ENCODE measurements at regions not wholly inside any gene's neighbourhood (a gene's known extent, or its start where the extent isn't known, plus 50 kb on each side); places are given as distances from the start of the nearest gene placed in this dataset.

DNA sequence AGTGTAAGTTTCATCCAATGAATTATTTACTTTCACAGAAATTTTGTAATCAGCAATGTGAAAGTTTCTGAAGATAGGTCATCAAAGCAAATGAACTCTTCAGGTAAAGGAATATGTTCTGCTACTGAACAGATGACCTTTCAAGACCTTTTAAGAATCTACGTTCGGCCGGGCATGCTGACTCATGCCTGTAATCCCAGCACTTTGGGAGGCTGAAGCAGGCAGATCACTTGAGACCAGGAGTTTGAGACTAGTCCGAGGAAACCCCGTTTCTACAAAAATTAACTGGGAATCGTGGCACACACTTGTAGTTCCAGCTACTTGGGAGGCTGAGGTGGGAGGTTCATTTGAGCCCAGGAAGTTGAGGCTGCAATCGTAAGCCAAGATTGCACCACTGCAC, 578.4 kb upstream of the COX7C start:
- no peaks in the 10 kb centered on the region for H3K4me1 Mint-ChIP-seq
- H3K9me3 Mint-ChIP-seq (ENCODE audit: low read depth), result peaks cover 5% of the 10 kb centered on the region
- no peaks in the 10 kb centered on the region for H3K27me3 Mint-ChIP-seq
- H3K4me3 Mint-ChIP-seq, result no peak overlapping the region
- H3K27ac Mint-ChIP-seq, result no peak overlapping the region
- CTCF ChIA-PET, result no interaction called here
- no peaks in the 10 kb centered on the region for H3K36me3 Mint-ChIP-seq
- DNase-seq (no peak), ATAC-seq (no peak)

DNA sequence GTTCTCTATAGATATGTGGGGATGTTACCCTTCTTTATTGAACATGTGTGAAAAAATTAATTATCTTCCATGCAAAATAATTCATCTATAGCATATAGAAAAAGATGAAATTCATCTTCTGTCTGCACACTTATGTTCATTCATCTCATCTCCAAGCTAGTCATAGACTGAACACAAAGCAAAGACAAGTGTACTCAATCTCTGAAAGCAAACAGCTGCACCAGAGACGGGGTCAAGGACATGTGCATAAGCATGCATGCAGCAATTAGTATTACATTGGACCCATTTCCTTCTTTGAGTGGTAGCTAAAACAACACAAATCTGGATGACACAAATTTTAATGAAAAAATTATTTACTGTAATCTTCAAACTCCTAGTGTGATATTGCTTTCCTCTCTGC, 547.0 kb upstream of the COX7C start:
- ATAC-seq, result no peak
- Mint-ChIP-seq H3K27ac (no peak overlapping the region), H3K4me1 (no peaks in the 10 kb centered on the region), H3K36me3 (no peaks in the 10 kb centered on the region), H3K4me3 (no peak overlapping the region), H3K27me3 (no peaks in the 10 kb centered on the region), H3K9me3 (ENCODE audit: low read depth) (peaks cover 2% of the 10 kb centered on the region)
- DNase-seq, result no peak
- CTCF ChIA-PET, result no interaction called here

DNA sequence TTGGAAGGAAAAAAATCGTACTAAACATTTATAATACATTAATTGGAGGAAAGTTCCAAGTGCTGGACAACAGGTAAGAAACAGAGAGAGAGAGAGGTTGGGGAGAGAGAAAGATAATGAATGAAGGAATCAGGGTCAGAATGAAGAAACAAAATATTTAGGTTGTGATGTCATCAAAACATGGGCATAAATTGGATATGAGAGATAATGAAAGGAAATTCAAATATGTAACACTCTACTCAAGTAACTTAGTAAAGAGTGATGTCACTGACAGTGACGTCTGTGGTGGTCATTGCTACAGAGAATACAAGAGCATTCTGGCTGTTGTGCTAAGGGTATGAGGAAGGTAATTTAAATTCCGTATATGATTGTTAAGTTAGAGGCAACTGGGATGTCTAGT, 543.4 kb upstream of the COX7C start:
- CTCF ChIA-PET, result no interaction called here
- ATAC-seq (no peak), DNase-seq (no peak)
- Mint-ChIP-seq H3K36me3 (no peaks in the 10 kb centered on the region), H3K4me3 (no peak overlapping the region), H3K27ac (no peak overlapping the region), H3K9me3 (ENCODE audit: low read depth) (no peaks in the 10 kb centered on the region), H3K4me1 (no peaks in the 10 kb centered on the region), H3K27me3 (no peaks in the 10 kb centered on the region)

DNA sequence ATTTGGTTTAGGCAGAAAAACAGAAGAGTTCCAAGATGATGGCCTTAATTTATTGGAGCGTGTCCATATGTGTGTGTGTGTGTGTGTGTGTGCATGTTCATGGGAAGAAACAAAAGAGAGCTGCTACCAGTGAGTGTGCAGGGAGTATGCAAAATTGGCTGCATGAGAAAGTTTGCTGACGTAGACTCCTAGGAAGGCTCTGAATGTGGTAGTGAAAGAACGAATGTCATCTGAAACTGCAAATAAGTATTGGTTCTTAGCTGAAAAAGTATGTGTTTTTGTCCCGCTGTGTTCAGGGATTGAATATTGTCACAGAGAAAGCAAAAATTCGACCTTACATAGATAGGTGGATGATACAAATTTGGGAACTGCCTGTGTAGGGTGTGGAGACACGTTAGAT, 542.6 kb upstream of the COX7C start:
- no peak overlapping the region for H3K4me3 Mint-ChIP-seq
- H3K9me3 Mint-ChIP-seq (ENCODE audit: low read depth), result no peaks in the 10 kb centered on the region
- CTCF ChIA-PET, result no interaction called here
- ATAC-seq (no peak), DNase-seq (no peak)
- H3K36me3 Mint-ChIP-seq, result no peaks in the 10 kb centered on the region
- no peaks in the 10 kb centered on the region for H3K27me3 Mint-ChIP-seq
- H3K27ac Mint-ChIP-seq, result no peak overlapping the region
- no peaks in the 10 kb centered on the region for H3K4me1 Mint-ChIP-seq

DNA sequence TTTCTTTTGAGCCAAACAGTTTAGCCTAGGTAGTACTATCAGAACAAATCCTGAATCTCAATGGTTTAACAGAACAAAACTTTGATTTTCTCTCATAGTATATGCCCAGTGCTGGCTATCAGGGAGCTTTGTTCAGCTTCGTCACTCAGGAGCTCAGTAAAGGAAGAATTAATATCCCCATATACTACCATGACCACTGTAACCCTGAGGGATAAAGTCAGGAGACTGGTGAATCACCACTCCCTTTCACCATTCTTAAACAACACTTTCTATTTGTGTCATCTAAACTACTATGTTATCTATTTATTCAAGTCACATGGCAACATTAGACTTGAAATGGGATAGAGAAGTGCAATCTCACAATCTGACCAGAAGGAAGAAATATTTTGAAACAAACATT, 522.6 kb upstream of the COX7C start:
- H3K27ac Mint-ChIP-seq, result no peak overlapping the region
- H3K9me3 Mint-ChIP-seq (ENCODE audit: low read depth), result peaks cover 2% of the 10 kb centered on the region
- no peak for DNase-seq
- H3K36me3 Mint-ChIP-seq, result no peaks in the 10 kb centered on the region
- H3K27me3 Mint-ChIP-seq, result no peaks in the 10 kb centered on the region
- no peak for ATAC-seq
- H3K4me1 Mint-ChIP-seq, result no peaks in the 10 kb centered on the region
- CTCF ChIA-PET, result no interaction called here
- no peak overlapping the region for H3K4me3 Mint-ChIP-seq

DNA sequence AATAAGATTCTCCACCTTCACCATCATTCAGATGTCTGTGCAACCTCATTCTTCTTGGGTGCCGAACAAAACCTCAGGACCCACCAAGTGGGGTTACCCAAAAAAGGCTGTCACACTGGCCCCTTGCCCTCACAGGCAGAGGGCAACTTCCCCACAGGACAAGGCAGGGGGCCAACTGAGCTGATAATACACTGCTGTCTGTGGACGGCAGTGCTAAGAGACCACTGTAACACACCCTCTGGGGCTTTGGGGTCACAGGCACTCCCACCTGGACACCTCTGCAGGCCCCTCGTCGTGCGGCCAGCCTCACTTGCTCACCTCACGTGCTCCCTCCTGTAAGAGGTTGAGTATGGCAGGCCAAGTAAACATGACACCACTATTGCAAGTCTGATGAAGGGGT, 515.8 kb upstream of the COX7C start:
- no peak overlapping the region for H3K4me3 Mint-ChIP-seq
- ATAC-seq (no peak), DNase-seq (no peak)
- H3K36me3 Mint-ChIP-seq, result no peaks in the 10 kb centered on the region
- H3K9me3 Mint-ChIP-seq (ENCODE audit: low read depth), result peaks cover 2% of the 10 kb centered on the region
- CTCF ChIA-PET, result no interaction called here
- no peaks in the 10 kb centered on the region for H3K4me1 Mint-ChIP-seq
- no peak overlapping the region for H3K27ac Mint-ChIP-seq
- H3K27me3 Mint-ChIP-seq, result no peaks in the 10 kb centered on the region

DNA sequence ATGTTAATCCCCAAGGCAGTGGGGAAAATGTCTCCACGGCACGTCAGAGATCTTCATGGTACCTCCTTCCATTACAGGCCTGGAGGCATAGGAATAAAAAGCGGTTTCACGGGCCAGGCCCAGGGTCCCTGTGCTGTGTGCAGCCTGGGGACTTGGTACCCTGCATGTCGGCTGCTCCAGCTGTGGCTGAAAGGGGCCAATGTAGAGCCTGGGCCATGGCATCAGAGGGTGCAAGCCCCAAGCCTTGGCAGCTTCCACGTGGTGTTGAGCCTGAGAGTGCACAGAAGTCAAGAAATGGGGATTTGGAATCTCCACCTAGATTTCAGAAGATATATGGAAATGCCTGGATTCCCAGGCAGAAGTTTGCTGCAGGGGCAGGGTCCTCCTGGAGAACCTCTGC, 508.9 kb upstream of the COX7C start:
- H3K9me3 Mint-ChIP-seq (ENCODE audit: low read depth), result no peaks in the 10 kb centered on the region
- H3K27ac Mint-ChIP-seq, result no peak overlapping the region
- CTCF ChIA-PET, result no interaction called here

DNA sequence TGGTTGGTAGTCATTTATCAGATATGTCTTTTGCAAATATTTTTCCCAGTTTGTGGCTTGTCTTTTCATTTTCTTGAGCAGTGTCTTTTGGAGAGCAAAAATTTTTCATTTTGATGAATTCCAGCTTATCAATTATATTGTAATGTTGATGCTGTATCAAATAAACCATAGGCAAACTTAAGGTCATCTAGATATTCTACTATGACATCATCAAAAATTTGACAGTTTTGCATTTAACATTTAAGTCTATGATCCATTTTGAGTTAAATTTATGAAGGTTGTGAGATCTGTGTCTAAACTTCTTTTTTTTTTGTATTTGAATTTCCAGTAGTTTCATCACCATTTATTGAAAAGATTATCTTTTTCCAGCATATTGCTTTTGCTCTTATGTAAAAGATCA, 505.5 kb upstream of the COX7C start:
- DNase-seq, result no peak
- CTCF ChIA-PET, result no interaction called here
- no peaks in the 10 kb centered on the region for H3K36me3 Mint-ChIP-seq
- H3K27ac Mint-ChIP-seq, result no peak overlapping the region
- no peak overlapping the region for H3K4me3 Mint-ChIP-seq
- no peaks in the 10 kb centered on the region for H3K4me1 Mint-ChIP-seq
- ATAC-seq, result no peak
- H3K27me3 Mint-ChIP-seq, result no peaks in the 10 kb centered on the region
- no peaks in the 10 kb centered on the region for H3K9me3 Mint-ChIP-seq (ENCODE audit: low read depth)

More for the DNA sequence above, 508.9 kb upstream of the COX7C start:
- no peak for DNase-seq
- Mint-ChIP-seq H3K36me3 (no peaks in the 10 kb centered on the region), H3K27me3 (no peaks in the 10 kb centered on the region), H3K4me3 (no peak overlapping the region), H3K4me1 (no peaks in the 10 kb centered on the region)
- ATAC-seq, result no peak

DNA sequence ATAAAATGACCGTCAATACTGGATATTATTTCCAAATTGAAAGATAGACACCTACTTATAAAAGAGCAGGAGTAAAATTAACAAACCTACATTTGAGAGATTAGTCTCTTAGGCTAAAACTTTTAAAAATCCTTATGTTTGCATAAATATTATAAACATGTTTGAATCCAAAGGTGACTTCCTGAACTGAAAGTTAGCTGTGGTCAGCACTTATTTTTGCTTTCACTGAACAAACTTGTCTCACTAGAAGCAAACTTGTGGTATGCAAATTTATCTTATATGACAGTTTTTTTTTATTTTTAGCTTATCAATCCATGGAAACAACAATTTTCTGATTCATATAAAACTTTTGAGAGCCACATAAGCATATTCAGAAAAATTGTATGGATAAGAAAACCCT, 502.6 kb upstream of the COX7C start:
- Mint-ChIP-seq H3K27ac (no peak overlapping the region), H3K4me1 (no peaks in the 10 kb centered on the region), H3K36me3 (no peaks in the 10 kb centered on the region), H3K4me3 (no peak overlapping the region), H3K27me3 (no peaks in the 10 kb centered on the region), H3K9me3 (ENCODE audit: low read depth) (no peaks in the 10 kb centered on the region)
- CTCF ChIA-PET, result no interaction called here
- no peak for ATAC-seq
- DNase-seq, result no peak

DNA sequence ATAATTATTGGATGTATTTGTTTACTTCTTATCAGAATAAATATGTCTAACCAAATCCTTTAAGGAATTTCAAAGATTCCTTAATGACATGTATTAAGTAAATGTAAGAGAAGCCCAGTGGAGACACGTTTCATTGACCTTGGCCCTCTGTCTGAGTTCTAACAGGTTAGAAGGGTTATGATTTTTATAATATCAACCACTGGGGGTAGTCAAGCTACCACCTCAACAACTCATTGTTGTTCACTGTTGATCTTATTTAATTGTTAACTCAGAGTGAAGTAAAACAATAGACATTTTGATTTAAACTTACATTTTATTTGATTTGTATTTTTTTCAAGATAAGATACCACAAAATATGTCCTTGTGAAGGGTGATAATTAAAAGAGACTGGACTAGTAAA, 499.2 kb upstream of the COX7C start:
- CTCF ChIA-PET, result no interaction called here
- H3K4me1 Mint-ChIP-seq, result no peaks in the 10 kb centered on the region
- H3K27ac Mint-ChIP-seq, result no peak overlapping the region
- ATAC-seq (no peak), DNase-seq (no peak)
- H3K9me3 Mint-ChIP-seq (ENCODE audit: low read depth), result peaks cover 3% of the 10 kb centered on the region
- H3K4me3 Mint-ChIP-seq, result no peak overlapping the region
- no peaks in the 10 kb centered on the region for H3K36me3 Mint-ChIP-seq
- no peaks in the 10 kb centered on the region for H3K27me3 Mint-ChIP-seq

DNA sequence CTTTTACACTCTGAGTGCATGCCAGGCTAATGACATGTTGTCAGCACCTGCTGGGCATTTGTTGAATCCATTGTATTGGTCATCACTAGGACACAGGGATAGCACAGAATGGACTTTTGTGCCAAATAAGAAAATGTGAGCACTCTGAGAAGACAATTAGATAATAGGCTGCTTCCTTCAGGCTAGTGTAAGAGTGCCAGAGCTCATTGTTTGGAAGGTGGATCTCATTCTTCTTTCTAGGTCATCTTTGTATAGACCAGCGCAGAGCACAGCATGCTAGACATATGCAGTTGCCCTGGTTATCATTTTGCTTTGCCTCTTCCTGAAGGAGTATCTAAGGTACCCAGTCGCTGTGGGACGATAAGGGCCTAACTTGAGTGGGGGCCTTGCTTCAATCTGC, 493.4 kb upstream of the COX7C start:
- H3K27me3 Mint-ChIP-seq, result no peaks in the 10 kb centered on the region
- peaks cover 3% of the 10 kb centered on the region for H3K9me3 Mint-ChIP-seq (ENCODE audit: low read depth)
- H3K27ac Mint-ChIP-seq, result no peak overlapping the region
- H3K4me1 Mint-ChIP-seq, result no peaks in the 10 kb centered on the region
- ATAC-seq (no peak), DNase-seq (no peak)
- no peak overlapping the region for H3K4me3 Mint-ChIP-seq
- no peaks in the 10 kb centered on the region for H3K36me3 Mint-ChIP-seq
- CTCF ChIA-PET, result no interaction called here

DNA sequence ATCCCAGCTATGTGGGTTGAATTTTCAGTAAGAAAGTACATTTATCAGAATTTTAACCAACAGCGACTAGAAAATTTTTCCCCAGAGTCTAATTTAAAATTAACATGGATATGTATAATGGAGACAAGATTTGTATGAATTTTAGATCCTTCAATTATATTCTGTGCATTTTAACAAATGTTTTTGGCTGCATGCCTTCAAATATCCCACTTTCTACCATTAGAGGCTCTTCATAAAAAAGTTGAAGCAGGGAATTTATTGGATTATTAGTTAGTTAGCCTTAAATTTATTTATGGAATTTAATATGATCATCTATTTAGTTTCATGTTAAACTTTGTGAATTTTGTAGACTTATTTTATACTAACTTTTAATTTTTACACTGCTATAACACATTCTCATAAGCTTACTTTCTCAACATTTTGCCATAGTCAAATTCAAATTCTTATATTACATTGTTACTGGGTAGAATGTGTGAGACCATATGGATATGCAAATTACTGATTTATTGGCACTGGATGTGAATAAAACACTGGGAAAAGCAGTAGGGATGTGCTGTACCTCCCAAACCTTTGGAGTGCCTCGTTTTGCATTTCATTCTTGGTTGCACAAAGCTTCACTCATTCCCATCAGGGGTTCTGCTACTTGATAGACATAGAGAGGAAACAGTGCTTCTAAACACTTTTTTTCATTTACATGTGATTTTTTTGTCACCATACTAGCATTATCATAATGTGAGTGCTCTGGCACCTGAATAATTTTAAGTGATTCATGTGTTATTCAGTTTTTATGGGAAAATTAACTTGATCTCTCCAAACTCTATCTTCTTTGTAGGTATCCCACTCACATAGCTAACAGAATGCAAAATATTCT, 491.8 kb upstream of the COX7C start:
- CTCF ChIA-PET, result no interaction called here
- DNase-seq, result no peak
- H3K9me3 Mint-ChIP-seq (ENCODE audit: low read depth), result peaks cover 3% of the 10 kb centered on the region
- H3K27me3 Mint-ChIP-seq, result no peaks in the 10 kb centered on the region
- H3K36me3 Mint-ChIP-seq, result no peaks in the 10 kb centered on the region
- H3K4me1 Mint-ChIP-seq, result no peaks in the 10 kb centered on the region
- H3K27ac Mint-ChIP-seq, result no peak overlapping the region
- H3K4me3 Mint-ChIP-seq, result no peak overlapping the region
- no peak for ATAC-seq

DNA sequence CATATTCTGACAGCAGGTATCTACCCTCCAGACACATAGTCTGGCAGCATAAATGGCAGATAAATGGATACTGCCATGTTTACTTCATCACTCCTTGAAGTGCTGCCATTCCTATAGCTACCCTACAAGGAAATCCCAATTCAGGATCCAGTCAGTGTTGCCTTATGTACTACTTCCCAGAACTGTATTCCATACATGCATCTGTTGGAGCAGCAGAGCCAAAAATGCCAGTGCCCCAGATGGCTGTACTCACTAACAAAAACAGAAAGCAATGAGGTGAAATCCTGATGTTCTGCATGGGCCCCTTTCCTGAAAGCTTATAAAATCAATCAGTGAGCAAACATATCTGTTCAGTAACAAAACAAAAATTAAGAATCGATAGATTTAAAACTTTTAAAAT, 490.0 kb upstream of the COX7C start:
- H3K27me3 Mint-ChIP-seq, result no peaks in the 10 kb centered on the region
- CTCF ChIA-PET, result no interaction called here
- no peaks in the 10 kb centered on the region for H3K9me3 Mint-ChIP-seq (ENCODE audit: low read depth)
- no peak overlapping the region for H3K4me3 Mint-ChIP-seq
- H3K36me3 Mint-ChIP-seq, result no peaks in the 10 kb centered on the region
- no peaks in the 10 kb centered on the region for H3K4me1 Mint-ChIP-seq
- no peak overlapping the region for H3K27ac Mint-ChIP-seq
- DNase-seq (no peak), ATAC-seq (no peak)

DNA sequence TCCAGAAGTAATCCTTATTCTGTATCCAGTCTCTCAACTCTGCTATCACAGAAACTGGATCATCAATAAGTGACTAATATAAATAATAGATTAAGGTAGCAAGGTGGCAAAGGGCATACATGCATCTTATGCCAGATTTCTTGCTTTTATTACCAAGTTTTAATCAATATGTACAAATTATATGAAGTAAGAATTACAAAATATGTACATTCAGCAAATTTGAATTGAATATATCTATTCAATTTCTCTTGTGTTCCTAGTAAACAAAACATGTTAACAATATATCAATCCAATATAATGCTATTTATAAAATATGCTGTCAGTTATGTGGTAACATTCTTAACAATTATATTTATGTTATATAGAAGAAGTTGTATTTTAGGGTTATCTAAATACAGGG, 488.7 kb upstream of the COX7C start:
- H3K27me3 Mint-ChIP-seq, result no peaks in the 10 kb centered on the region
- ATAC-seq, result no peak
- H3K36me3 Mint-ChIP-seq, result no peaks in the 10 kb centered on the region
- CTCF ChIA-PET, result no interaction called here
- H3K9me3 Mint-ChIP-seq (ENCODE audit: low read depth), result no peaks in the 10 kb centered on the region
- H3K4me1 Mint-ChIP-seq, result no peaks in the 10 kb centered on the region
- H3K4me3 Mint-ChIP-seq, result no peak overlapping the region
- H3K27ac Mint-ChIP-seq, result no peak overlapping the region
- DNase-seq, result no peak

DNA sequence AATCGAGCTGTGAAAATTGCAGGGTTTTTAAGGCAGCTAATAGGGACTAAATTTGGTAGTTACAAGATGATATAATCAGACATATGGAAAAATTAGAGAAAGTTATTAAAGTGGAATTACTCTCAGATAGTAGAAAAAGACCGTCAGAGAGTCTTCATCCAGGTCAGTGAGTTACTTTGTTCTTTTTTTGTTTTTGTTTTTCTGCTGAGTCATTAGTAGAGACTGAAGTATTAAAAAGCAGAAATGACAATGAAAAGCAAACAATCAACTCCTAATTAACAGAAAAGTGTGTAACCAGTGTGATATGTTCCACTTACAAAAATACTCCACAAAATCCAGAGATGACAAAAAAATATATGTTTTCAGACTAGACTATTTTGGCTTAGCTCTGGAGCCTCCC, 480.4 kb upstream of the COX7C start:
- CTCF ChIA-PET, result no interaction called here
- H3K9me3 Mint-ChIP-seq (ENCODE audit: low read depth), result no peaks in the 10 kb centered on the region
- no peak overlapping the region for H3K27ac Mint-ChIP-seq
- no peaks in the 10 kb centered on the region for H3K27me3 Mint-ChIP-seq
- no peak overlapping the region for H3K4me3 Mint-ChIP-seq
- DNase-seq (no peak), ATAC-seq (no peak)
- H3K36me3 Mint-ChIP-seq, result no peaks in the 10 kb centered on the region
- no peaks in the 10 kb centered on the region for H3K4me1 Mint-ChIP-seq
